ENCODE measurements at regions not wholly inside any gene's neighbourhood (a gene's known extent, or its start where the extent isn't known, plus 50 kb on each side); places are given as distances from the start of the nearest gene placed in this dataset.

- TF ChIP-seq SUZ12 (IDR thresholded peaks at IDR 0.05; ENCODE audit: extremely low read depth, insufficient read depth, insufficient read length) (no peak), YY1 (IDR thresholded peaks at IDR 0.05; ENCODE audit: insufficient read depth, insufficient read length) (no peak)
Observed at GRCh38 chr1:79704067-79704466, 697.5 kb upstream of the ADGRL4 start.
